Right hindlimb (tissue), 1 donor: ENCODE measurements at regions not wholly inside any gene's neighbourhood (a gene's known extent, or its start where the extent isn't known, plus 50 kb on each side); places are given as distances from the start of the nearest gene placed in this dataset.
"Not testable (repeated sequence)": the region's sequence is repeated elsewhere in the genome, so short reads cannot be mapped to it uniquely, and the experiment has no call there.

ENCODE experiments used
- DNase-seq: peaks from one replicate; pipeline ENCODE4 v3.0.0-alpha.2; 2018

GRCh38 chr3:110567029-110567428, 504.6 kb upstream of the NECTIN3 start:
- no peak for DNase-seq

GRCh38 chr3:110568246-110568645, 503.4 kb upstream of the NECTIN3 start:
- DNase-seq, result no peak

- DNase-seq, result no peak
Measured at GRCh38 chr3:110569073-110569472, 502.5 kb upstream of the NECTIN3 start.

- no peak for DNase-seq
Measured at GRCh38 chr3:110575702-110576101, 495.9 kb upstream of the NECTIN3 start.

GRCh38 chr3:110576960-110577359, 494.7 kb upstream of the NECTIN3 start:
- no peak for DNase-seq

GRCh38 chr3:110577854-110578253, 493.8 kb upstream of the NECTIN3 start:
- DNase-seq, result no peak

- no peak for DNase-seq
Measured at GRCh38 chr3:110579840-110580550, 491.6 kb upstream of the NECTIN3 start.

GRCh38 chr3:110583373-110583935, 488.2 kb upstream of the NECTIN3 start:
- no peak for DNase-seq

- no peak for DNase-seq
Measured at GRCh38 chr3:110588906-110589305, 482.7 kb upstream of the NECTIN3 start.

GRCh38 chr3:110589341-110589740, 482.3 kb upstream of the NECTIN3 start:
- DNase-seq, result no peak

GRCh38 chr3:110593749-110594148, 477.9 kb upstream of the NECTIN3 start:
- no peak for DNase-seq

- no peak for DNase-seq
Measured at GRCh38 chr3:110598847-110599490, 472.6 kb upstream of the NECTIN3 start.

GRCh38 chr3:110608566-110608965, 463.1 kb upstream of the NECTIN3 start:
- DNase-seq, result no peak

- DNase-seq, result no peak
Measured at GRCh38 chr3:110612045-110612444, 459.6 kb upstream of the NECTIN3 start.

GRCh38 chr3:110614186-110614585, 457.4 kb upstream of the NECTIN3 start:
- DNase-seq, result no peak

GRCh38 chr3:110615454-110615853, 456.2 kb upstream of the NECTIN3 start:
- no peak for DNase-seq

GRCh38 chr3:110618512-110619226, 452.9 kb upstream of the NECTIN3 start:
- DNase-seq, result no peak

GRCh38 chr3:110620118-110620517, 451.5 kb upstream of the NECTIN3 start:
- no peak for DNase-seq

- no peak for DNase-seq
Measured at GRCh38 chr3:110623571-110623970, 448.0 kb upstream of the NECTIN3 start.

GRCh38 chr3:110624576-110624975, 447.0 kb upstream of the NECTIN3 start:
- DNase-seq, result no peak

GRCh38 chr3:110625201-110625747, 446.3 kb upstream of the NECTIN3 start:
- no peak for DNase-seq

- DNase-seq, result not testable (repeated sequence)
Measured at GRCh38 chr3:110626652-110627111, 444.9 kb upstream of the NECTIN3 start.

- no peak for DNase-seq
Measured at GRCh38 chr3:110628650-110629301, 442.8 kb upstream of the NECTIN3 start.
